H9 (cell line): ENCODE measurements at regions not wholly inside any gene's neighbourhood (a gene's known extent, or its start where the extent isn't known, plus 50 kb on each side); places are given as distances from the start of the nearest gene placed in this dataset.

ENCODE experiments used
- DNase-seq: peaks from one replicate; pipeline ENCODE4 v3.0.0-alpha.2; 2017
- H2AFZ ChIP-seq: one replicate; pipeline ENCODE4 v1.6.1; 2013; ENCODE audit warnings: mild to moderate bottlenecking, low read length, control low read depth, moderate library complexity
- H2AK5ac ChIP-seq: 2 replicates; pipeline ENCODE4 v1.6.1; 2013; ENCODE audit warnings: low read length, control low read depth, mixed read lengths; ENCODE audit not compliant: insufficient read length
- H2BK120ac ChIP-seq: one replicate; pipeline ENCODE4 v1.6.1; 2013; ENCODE audit warnings: low read depth, mild to moderate bottlenecking, low read length, control low read depth, inconsistent platforms; ENCODE audit not compliant: poor library complexity, severe bottlenecking
- H2BK12ac ChIP-seq: 2 replicates; pipeline ENCODE4 v1.6.1; 2013; ENCODE audit warnings: low read length, control low read depth, mixed read lengths, low read depth; ENCODE audit not compliant: insufficient read length
- H2BK15ac ChIP-seq: 2 replicates; pipeline ENCODE4 v1.6.1; 2013; ENCODE audit warnings: low read depth, low read length, control low read depth
- H2BK20ac ChIP-seq: one replicate; pipeline ENCODE4 v1.6.1; 2013; ENCODE audit warnings: low read depth, mild to moderate bottlenecking, low read length, control low read depth, inconsistent platforms; ENCODE audit not compliant: poor library complexity, severe bottlenecking
- H2BK5ac ChIP-seq: 2 replicates; pipeline ENCODE4 v1.6.1; 2013; ENCODE audit warnings: low read length, control low read depth, mixed read lengths; ENCODE audit not compliant: insufficient read length
- H3K14ac ChIP-seq: 2 replicates; pipeline ENCODE4 v1.6.1; 2013; ENCODE audit warnings: low read length, control low read depth; ENCODE audit not compliant: insufficient read depth
- H3K18ac ChIP-seq: 2 replicates; pipeline ENCODE4 v1.6.1; 2013; ENCODE audit warnings: low read depth, mild to moderate bottlenecking, mixed read lengths, low read length, control low read depth; ENCODE audit not compliant: insufficient read length
- H3K23ac ChIP-seq: 2 replicates; pipeline ENCODE4 v1.6.1; 2013; ENCODE audit warnings: low read length, control low read depth, mixed read lengths, low read depth; ENCODE audit not compliant: insufficient read length
- H3K23me2 ChIP-seq: 2 replicates; pipeline ENCODE4 v1.6.1; 2013; ENCODE audit warnings: low read depth, mild to moderate bottlenecking, mixed read lengths, low read length, control low read depth; ENCODE audit not compliant: insufficient read length, poor library complexity, severe bottlenecking
- H3K27ac ChIP-seq: 2 replicates; pipeline ENCODE4 v1.5.1; 2013; ENCODE audit warnings: low read length, control low read depth, mixed read lengths, low read depth; ENCODE audit not compliant: insufficient read length
- H3K27me3 ChIP-seq: 2 replicates; pipeline ENCODE4 v1.6.1; 2013; ENCODE audit warnings: low read length, control low read depth, inconsistent platforms; ENCODE audit not compliant: insufficient read depth
- H3K4ac ChIP-seq: 2 replicates; pipeline ENCODE4 v1.6.1; 2013; ENCODE audit warnings: low read depth, mild to moderate bottlenecking, control low read depth, inconsistent platforms, low read length, moderate library complexity
- H3K4me1 ChIP-seq: 2 replicates; pipeline ENCODE4 v1.6.1; 2013; ENCODE audit warnings: low read length, control low read depth, inconsistent platforms; ENCODE audit not compliant: insufficient read depth
- H3K4me2 ChIP-seq: 2 replicates; pipeline ENCODE4 v1.6.1; 2013; ENCODE audit warnings: low read length, control low read depth, mixed read lengths; ENCODE audit not compliant: insufficient read length, insufficient read depth
- H3K56ac ChIP-seq: 2 replicates; pipeline ENCODE4 v1.6.1; 2013; ENCODE audit warnings: low read depth, mild to moderate bottlenecking, mixed read lengths, low read length, control low read depth; ENCODE audit not compliant: insufficient read length
- H3K79me1 ChIP-seq: 2 replicates; pipeline ENCODE4 v1.6.1; 2013; ENCODE audit warnings: low read depth, mild to moderate bottlenecking, moderate library complexity, low read length, control low read depth, inconsistent platforms; ENCODE audit not compliant: insufficient read depth, poor library complexity, severe bottlenecking
- H3K79me2 ChIP-seq: 2 replicates; pipeline ENCODE4 v1.6.1; 2013; ENCODE audit warnings: low read length, control low read depth, inconsistent platforms; ENCODE audit not compliant: insufficient read depth
- H3K9ac ChIP-seq: 2 replicates; pipeline ENCODE4 v1.6.1; 2013; ENCODE audit warnings: low read length, control low read depth, mixed read lengths; ENCODE audit not compliant: insufficient read length; ENCODE audit errors: extremely low read depth
- H3K9me3 ChIP-seq: one replicate; pipeline ENCODE4 v1.6.1; 2013; ENCODE audit warnings: low read depth, low read length, inconsistent platforms; ENCODE audit not compliant: control insufficient read depth
- H3T11ph ChIP-seq: one replicate; pipeline ENCODE4 v1.6.1; 2013; ENCODE audit warnings: mild to moderate bottlenecking, low read length, control low read depth, inconsistent platforms
- H4K20me1 ChIP-seq: one replicate; pipeline ENCODE4 v1.6.1; 2013; ENCODE audit not compliant: control insufficient read depth, insufficient read length, insufficient read depth
- H4K5ac ChIP-seq: 2 replicates; pipeline ENCODE4 v1.6.1; 2013; ENCODE audit warnings: low read depth, mild to moderate bottlenecking, mixed read lengths, low read length, control low read depth; ENCODE audit not compliant: insufficient read length
- H4K8ac ChIP-seq: replicated peaks from 2 replicates; pipeline ENCODE4 v1.6.1; 2013; ENCODE audit warnings: low read length, control low read depth, mixed read lengths, low read depth; ENCODE audit not compliant: insufficient read length
- H4K91ac ChIP-seq: 2 replicates; pipeline ENCODE4 v1.6.1; 2013; ENCODE audit warnings: low read depth, mild to moderate bottlenecking, moderate library complexity, mixed read lengths, low read length, control low read depth; ENCODE audit not compliant: insufficient read length
- H3K27ac Mint-ChIP-seq, 3 experiments: 2 replicates in 2 of 3; 3 replicates in 1 of 3; pipeline ENCODE4 v1.8.0; 2020 to 2021; ENCODE audit warnings: mixed read lengths in 3 of 3, mild to moderate bottlenecking in 1 of 3, moderate library complexity in 1 of 3
- H3K27me3 Mint-ChIP-seq: 2 replicates; pipeline ENCODE4 v1.8.0; 2021; ENCODE audit warnings: low read depth, mild to moderate bottlenecking, moderate library complexity, mixed read lengths
- H3K36me3 Mint-ChIP-seq, 3 experiments: 2 replicates in 2 of 3; 3 replicates in 1 of 3; pipeline ENCODE4 v1.8.0; 2020 to 2021; ENCODE audit warnings: low read depth in 3 of 3, mixed read lengths in 3 of 3; ENCODE audit not compliant: insufficient read depth in 1 of 3
- H3K4me1 Mint-ChIP-seq, 2 experiments: 2 replicates each; pipeline ENCODE4 v1.8.0; 2020; ENCODE audit warnings: mixed read lengths in 2 of 2
- H3K4me3 Mint-ChIP-seq, 2 experiments: 2 replicates in 1 of 2; 3 replicates in 1 of 2; pipeline ENCODE4 v1.8.0; 2020 to 2021; ENCODE audit warnings: mild to moderate bottlenecking in 2 of 2, mixed read lengths in 2 of 2, moderate library complexity in 1 of 2
- H3K9me3 Mint-ChIP-seq, 2 experiments: 2 replicates in 1 of 2; 3 replicates in 1 of 2; pipeline ENCODE4 v1.8.0; 2020; ENCODE audit warnings: mild to moderate bottlenecking in 2 of 2, mixed read lengths in 2 of 2, moderate library complexity in 1 of 2
- CTCF ChIP-seq: fragments of 200-600 bp; sonication (generic); conservative IDR thresholded peaks from 3 replicates; pipeline ENCODE4 v1.8.0; 2021; ENCODE audit warnings: antibody characterized with exemption, mild to moderate bottlenecking
- WGBS: extraction: QIAGEN DNeasy Blood & Tissue Kit; methylation state at CpG from one replicate; pipeline ENCODE4 v1.1.7; 2013; ENCODE audit warnings: missing lambda C conversion rate, low lambda C conversion rate, mixed read lengths; ENCODE audit not compliant: insufficient read length; ENCODE audit errors: extremely low coverage; 5-methylcytosine and 5-hydroxymethylcytosine counted together

DNA sequence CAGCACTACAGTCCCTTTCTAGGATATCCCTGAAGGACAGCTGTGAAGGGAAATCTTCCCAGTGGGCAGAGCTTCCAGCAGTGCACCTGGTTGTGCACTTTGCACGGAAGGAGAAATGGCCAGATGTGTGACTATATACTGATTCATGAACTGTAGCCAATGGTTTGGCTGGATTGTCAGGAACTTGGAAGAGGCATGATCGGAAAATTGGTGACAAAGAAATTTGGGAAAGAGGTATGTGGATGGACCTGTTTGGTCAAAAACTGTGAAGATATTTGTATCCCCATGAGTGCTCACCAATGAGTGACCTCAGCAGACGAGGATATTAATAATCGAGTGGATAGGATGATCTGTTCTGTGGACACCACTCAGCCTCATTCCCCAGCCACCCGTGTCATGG lies 582.2 kb downstream of the CPS1 start:
- H2BK20ac ChIP-seq, result no peak overlapping the region
- no peak for DNase-seq
- no peak overlapping the region for H4K91ac ChIP-seq
- H2BK12ac ChIP-seq, result no peak overlapping the region
- no peak overlapping the region for H3T11ph ChIP-seq
- H2BK120ac ChIP-seq, result no peak overlapping the region
- Mint-ChIP-seq H3K4me1 (no peaks in the 10 kb centered on the region), H3K9me3 (peaks cover 3 to 7% of the 10 kb centered on the region in 2 experiments; a peak in 4 of 5 replicates), H3K27ac (no peak overlapping the region), H3K27me3 (no peaks in the 10 kb centered on the region), H3K4me3 (no peak overlapping the region), H3K36me3 (peaks cover 0 to 5% (median 2%) of the 10 kb centered on the region in 3 experiments; a peak in 5 of 7 replicates)
- no peaks in the 10 kb centered on the region for H3K27me3 ChIP-seq
- H3K23me2 ChIP-seq, result no peaks in the 10 kb centered on the region
- H4K8ac ChIP-seq, result no peak overlapping the region
- no peak for TF ChIP-seq CTCF
- H3K27ac ChIP-seq, result no peak overlapping the region
- no peak overlapping the region for H4K5ac ChIP-seq
- no peaks in the 10 kb centered on the region for H3K9me3 ChIP-seq
- no peaks in the 10 kb centered on the region for H3K79me2 ChIP-seq
- WGBS, result no CpG with 5 or more reads among the region's 5 CpGs
- no peak overlapping the region for H2AK5ac ChIP-seq
- no peak overlapping the region for H2BK15ac ChIP-seq
- H3K18ac ChIP-seq, result no peak overlapping the region
- H3K4me1 ChIP-seq, result no peaks in the 10 kb centered on the region
- no peak overlapping the region for H2BK5ac ChIP-seq
- H4K20me1 ChIP-seq, result no peaks in the 10 kb centered on the region
- no peaks in the 10 kb centered on the region for H3K79me1 ChIP-seq
- H3K56ac ChIP-seq, result no peak overlapping the region
- H3K23ac ChIP-seq, result no peak overlapping the region
- H3K4me2 ChIP-seq, result no peak overlapping the region
- H3K14ac ChIP-seq, result no peak overlapping the region
- no peak overlapping the region for H2AFZ ChIP-seq
- no peak overlapping the region for H3K4ac ChIP-seq
- H3K9ac ChIP-seq, result no peak overlapping the region
